ENCODE measurements at regions not wholly inside any gene's neighbourhood (a gene's known extent, or its start where the extent isn't known, plus 50 kb on each side); places are given as distances from the start of the nearest gene placed in this dataset.

GRCh38 chr4:126038502-126039144 is 723.9 kb downstream of the FAT4 start:
- TF ChIP-seq CTCF (IDR thresholded peaks at IDR 0.05; ENCODE audit: low read depth, low read length) (no peak), EZH2phosphoT487 (IDR thresholded peaks at IDR 0.05; ENCODE audit: low read depth) (no peak)
